CD4-positive, alpha-beta memory T cell (primary cell): ENCODE measurements at regions not wholly inside any gene's neighbourhood (a gene's known extent, or its start where the extent isn't known, plus 50 kb on each side); places are given as distances from the start of the nearest gene placed in this dataset.

ENCODE experiments used
- CTCF ChIA-PET: fragments of 350-600 bp; sonication (Branson Sonifier 250); formaldehyde crosslinking; loops from one replicate; lab custom pipeline; 2021; ENCODE audit warnings: inconsistent platforms; ENCODE audit not compliant: partially characterized antibody; lab: Charles Lee
- POLR2A ChIA-PET: fragments of 350-600 bp; sonication (Branson Sonifier 250); formaldehyde crosslinking; loops from one replicate; lab custom pipeline; 2021; ENCODE audit not compliant: partially characterized antibody; lab: Charles Lee
- DNase-seq, 5 donors: peaks; one replicate each; pipeline versions ENCODE4 v3.0.0 to v3.0.0-alpha.2; 2020 to 2022; ENCODE audit warnings: mixed read lengths in 1 of 5
- H3K27ac ChIP-seq: one replicate; pipeline ENCODE4 v1.7.0; 2013; ENCODE audit warnings: low read depth, low read length
- H3K27me3 ChIP-seq: 2 replicates; pipeline ENCODE4 v1.7.0; 2013; ENCODE audit warnings: mild to moderate bottlenecking, low read length, moderate library complexity; ENCODE audit not compliant: insufficient read depth
- H3K36me3 ChIP-seq: 2 replicates; pipeline ENCODE4 v1.7.0; 2013; ENCODE audit warnings: mild to moderate bottlenecking, low read length, moderate library complexity; ENCODE audit not compliant: insufficient read depth
- H3K4me1 ChIP-seq: 2 replicates; pipeline ENCODE4 v1.7.0; 2013; ENCODE audit warnings: mild to moderate bottlenecking, low read length, moderate library complexity; ENCODE audit not compliant: insufficient read depth
- H3K4me3 ChIP-seq, 2 donors: one replicate each; pipeline ENCODE4 v1.7.0; 2013; ENCODE audit warnings: low read length in 2 of 2, mild to moderate bottlenecking in 1 of 2
- H3K9me3 ChIP-seq, 2 donors: one replicate each; pipeline ENCODE4 v1.7.0; 2013; ENCODE audit warnings: low read length in 2 of 2, control low read depth in 1 of 2; ENCODE audit not compliant: control insufficient read depth in 1 of 2
- H3K27ac Mint-ChIP-seq, 7 donors: one replicate each; pipeline ENCODE4 v1.8.0; 2020 to 2021; ENCODE audit warnings: mixed read lengths in 7 of 7, mild to moderate bottlenecking in 6 of 7, inconsistent platforms in 3 of 7, moderate library complexity in 3 of 7
- H3K27me3 Mint-ChIP-seq, 2 donors: one replicate each; pipeline ENCODE4 v1.8.0; 2020 to 2021; ENCODE audit warnings: mixed read lengths in 2 of 2
- H3K36me3 Mint-ChIP-seq, 2 donors: one replicate each; pipeline ENCODE4 v1.8.0; 2020 to 2021; ENCODE audit warnings: mixed read lengths in 2 of 2, inconsistent platforms in 1 of 2, mild to moderate bottlenecking in 1 of 2
- H3K4me1 Mint-ChIP-seq, 4 donors: one replicate each; pipeline ENCODE4 v1.8.0; 2020 to 2021; ENCODE audit warnings: mixed read lengths in 4 of 4, mild to moderate bottlenecking in 1 of 4
- H3K4me3 Mint-ChIP-seq, 8 donors: one replicate each; pipeline ENCODE4 v1.8.0; 2020 to 2021; ENCODE audit warnings: mixed read lengths in 8 of 8, mild to moderate bottlenecking in 7 of 8, moderate library complexity in 6 of 8, inconsistent platforms in 3 of 8
- H3K9me3 Mint-ChIP-seq, 8 donors: one replicate each; pipeline ENCODE4 v1.8.0; 2020 to 2021; ENCODE audit warnings: mixed read lengths in 8 of 8, mild to moderate bottlenecking in 5 of 8, inconsistent platforms in 3 of 8, moderate library complexity in 1 of 8
- intact Hi-C: fragments of 100-400 bp; cut with micrococcal nuclease; formaldehyde crosslinking; loops from one replicate; pipeline ENCODE4 v1.15.1; 2023

DNA sequence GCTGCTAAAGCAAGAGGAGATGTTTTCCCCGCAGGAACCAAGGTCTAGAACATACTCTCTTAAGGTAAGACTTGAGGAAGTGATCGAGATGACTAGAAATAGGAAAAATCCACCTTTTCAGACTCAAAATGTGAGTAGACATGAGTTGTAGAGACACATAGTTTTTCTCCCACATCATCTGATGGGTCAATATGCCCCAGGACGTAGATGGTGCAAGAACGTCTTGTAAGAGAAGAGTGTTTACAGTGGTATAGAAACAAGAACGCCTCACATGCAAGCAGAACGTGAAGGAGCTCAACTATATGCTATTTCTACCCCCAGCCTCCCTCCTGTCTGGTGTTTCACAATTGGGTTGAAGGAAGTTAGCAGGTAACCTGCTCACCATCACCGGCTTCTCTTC lies 144.0 kb upstream of the BACE2 start:
- ChIA-PET CTCF (no interaction called here), POLR2A (no interaction called here)
- no peaks in the 10 kb centered on the region for H3K4me1 Mint-ChIP-seq
- no peak overlapping the region for H3K27ac ChIP-seq
- no peak overlapping the region for H3K27ac Mint-ChIP-seq
- H3K27me3 Mint-ChIP-seq = no peaks in the 10 kb centered on the region
- H3K9me3 Mint-ChIP-seq = peaks cover 0 to 6% (median under 1%) of the 10 kb centered on the region in 8 donors
- no peak overlapping the region for H3K4me3 ChIP-seq
- H3K4me1 ChIP-seq = no peaks in the 10 kb centered on the region
- H3K36me3 ChIP-seq = no peaks in the 10 kb centered on the region
- no peak for DNase-seq
- H3K4me3 Mint-ChIP-seq = no peak overlapping the region
- no peaks in the 10 kb centered on the region for H3K27me3 ChIP-seq
- intact Hi-C loops = no loop called here
- H3K9me3 ChIP-seq = no peaks in the 10 kb centered on the region
- H3K36me3 Mint-ChIP-seq = no peaks in the 10 kb centered on the region

DNA sequence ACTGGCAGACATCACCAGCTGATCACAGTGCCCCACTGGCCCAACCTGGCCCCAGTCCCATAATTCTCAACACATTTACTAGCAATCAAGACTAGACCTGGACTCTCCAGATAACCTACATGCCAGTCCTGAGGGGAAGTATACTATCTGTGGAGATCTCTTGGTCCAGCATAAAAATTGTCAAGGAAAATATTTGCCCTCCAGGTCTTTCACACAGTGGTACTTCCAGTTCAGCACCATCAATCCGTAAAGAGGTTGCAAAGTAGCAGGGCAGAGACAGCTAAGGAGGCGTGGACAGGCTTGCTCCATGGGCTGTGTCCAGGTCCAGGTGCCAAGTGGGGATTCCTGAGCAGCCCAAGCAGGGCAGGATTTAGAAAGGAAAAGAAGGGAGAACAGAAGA lies 143.6 kb upstream of the BACE2 start:
- Mint-ChIP-seq H3K4me1 (no peaks in the 10 kb centered on the region), H3K4me3 (no peak overlapping the region), H3K27me3 (no peaks in the 10 kb centered on the region), H3K27ac (no peak overlapping the region), H3K9me3 (peaks cover 0 to 6% (median 0%) of the 10 kb centered on the region in 8 donors), H3K36me3 (no peaks in the 10 kb centered on the region)
- DNase-seq = no peak
- ChIA-PET POLR2A (no interaction called here), CTCF (no interaction called here)
- H3K36me3 ChIP-seq = no peaks in the 10 kb centered on the region
- H3K27ac ChIP-seq = no peak overlapping the region
- intact Hi-C loops = no loop called here
- no peak overlapping the region for H3K4me3 ChIP-seq
- no peaks in the 10 kb centered on the region for H3K27me3 ChIP-seq
- H3K9me3 ChIP-seq = no peaks in the 10 kb centered on the region
- H3K4me1 ChIP-seq = no peaks in the 10 kb centered on the region

DNA sequence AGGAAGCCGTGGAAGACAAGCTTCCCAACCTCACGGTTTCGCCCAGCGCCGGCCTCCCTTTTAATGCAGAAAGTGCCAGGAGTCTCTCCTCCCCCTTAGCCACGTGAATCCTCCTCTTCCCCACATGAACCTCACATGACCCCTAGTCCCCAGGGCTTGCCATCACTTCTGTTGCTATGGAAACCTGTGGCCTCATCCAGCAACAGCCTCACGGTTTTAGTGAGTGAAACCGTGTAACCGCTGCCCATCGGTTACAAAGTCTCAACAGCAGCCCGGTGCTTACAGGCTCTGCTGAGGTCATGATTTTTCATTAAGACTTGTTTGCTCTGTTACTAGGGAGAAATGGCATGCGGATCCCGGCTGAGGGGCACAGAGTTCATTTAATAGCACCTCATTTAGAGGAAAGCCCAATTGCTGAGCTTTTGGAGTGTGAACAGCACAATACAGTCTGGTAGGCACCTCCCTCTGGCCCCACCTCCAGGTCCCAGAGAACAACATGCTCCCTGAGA lies 143.2 kb upstream of the BACE2 start:
- peaks cover 0 to 6% (median 0%) of the 10 kb centered on the region in 8 donors for H3K9me3 Mint-ChIP-seq
- intact Hi-C loops = no loop called here
- Histone ChIP-seq H3K27ac (no peak overlapping the region), H3K36me3 (no peaks in the 10 kb centered on the region), H3K4me3 (no peak overlapping the region), H3K4me1 (no peaks in the 10 kb centered on the region), H3K27me3 (no peaks in the 10 kb centered on the region), H3K9me3 (no peaks in the 10 kb centered on the region)
- ChIA-PET CTCF (no interaction called here), POLR2A (no interaction called here)
- no peaks in the 10 kb centered on the region for H3K4me1 Mint-ChIP-seq
- no peaks in the 10 kb centered on the region for H3K27me3 Mint-ChIP-seq
- no peak overlapping the region for H3K4me3 Mint-ChIP-seq
- DNase-seq = no peak
- no peak overlapping the region for H3K27ac Mint-ChIP-seq
- no peaks in the 10 kb centered on the region for H3K36me3 Mint-ChIP-seq

DNA sequence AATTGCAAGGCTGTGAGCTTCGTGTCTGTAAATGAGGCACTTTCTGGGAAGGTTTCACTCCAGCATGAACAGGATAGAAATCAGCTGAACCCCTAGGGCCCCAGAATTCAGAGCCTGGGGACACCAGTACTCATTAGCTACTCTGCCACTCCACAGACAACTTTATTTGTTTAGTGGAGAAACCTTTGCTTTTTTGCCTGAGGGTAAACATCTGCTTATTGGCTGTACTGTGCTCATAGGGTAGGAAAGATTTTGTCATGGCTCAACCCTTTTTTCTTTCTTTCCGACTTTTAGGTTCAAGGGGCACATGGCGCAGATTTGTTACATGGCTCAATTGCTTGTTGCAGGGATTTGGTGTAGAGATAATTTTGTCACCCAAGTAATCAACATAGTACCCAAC lies 138.4 kb upstream of the BACE2 start:
- Histone ChIP-seq H3K27ac (no peak overlapping the region), H3K4me3 (no peak overlapping the region), H3K4me1 (no peaks in the 10 kb centered on the region), H3K27me3 (no peaks in the 10 kb centered on the region), H3K9me3 (no peaks in the 10 kb centered on the region), H3K36me3 (no peaks in the 10 kb centered on the region)
- intact Hi-C loops = no loop called here
- H3K9me3 Mint-ChIP-seq = peaks cover 0 to 7% (median 2%) of the 10 kb centered on the region in 8 donors
- no peak for DNase-seq
- ChIA-PET CTCF (no interaction called here), POLR2A (no interaction called here)
- no peak overlapping the region for H3K27ac Mint-ChIP-seq
- H3K4me3 Mint-ChIP-seq = no peak overlapping the region
- peaks cover 5% of the 10 kb centered on the region in 2 donors for H3K27me3 Mint-ChIP-seq
- no peaks in the 10 kb centered on the region for H3K4me1 Mint-ChIP-seq
- H3K36me3 Mint-ChIP-seq = no peaks in the 10 kb centered on the region

DNA sequence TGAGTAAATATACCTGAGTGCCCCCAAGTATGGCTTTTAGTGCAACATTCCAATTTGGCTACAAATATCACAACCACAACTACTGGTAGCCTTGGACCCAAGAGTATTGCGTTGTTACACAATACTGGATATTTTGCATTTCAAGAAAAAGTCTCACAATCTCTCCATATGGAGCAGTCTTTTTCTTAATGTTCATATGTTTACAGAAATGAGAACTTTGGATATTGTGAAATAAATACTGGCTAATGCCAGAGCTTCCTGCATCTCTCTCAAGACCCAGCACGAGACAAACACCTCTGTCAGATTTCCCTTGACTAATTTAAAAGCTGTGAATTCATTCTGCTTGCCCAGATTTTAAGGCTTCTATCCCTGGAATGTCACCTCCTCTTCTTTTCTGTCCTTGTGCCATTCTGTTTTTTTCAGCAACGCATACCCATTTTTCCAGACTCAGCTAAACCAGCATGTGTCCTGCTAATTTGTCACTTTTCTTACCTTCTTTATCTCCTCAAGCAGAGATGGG lies 136.2 kb upstream of the BACE2 start:
- intact Hi-C loops = no loop called here

DNA sequence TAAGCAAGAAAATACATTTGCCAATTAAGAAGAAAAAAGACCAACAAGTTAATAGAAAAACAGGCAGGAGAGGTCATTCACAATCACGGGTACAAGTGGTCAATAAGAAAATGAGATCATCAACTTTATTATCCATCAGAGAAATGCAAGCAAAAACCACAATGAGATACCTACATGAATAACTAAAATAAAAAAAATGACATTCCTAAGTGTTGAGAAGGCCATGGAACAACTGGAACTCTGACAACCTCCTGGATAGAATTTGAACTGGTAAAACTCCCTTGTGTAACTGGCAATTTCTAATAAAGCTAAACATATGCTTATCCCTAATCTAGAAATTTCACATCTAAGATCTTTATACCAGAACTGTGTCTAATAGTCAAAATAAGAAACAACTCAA lies 135.4 kb upstream of the BACE2 start:
- Histone ChIP-seq H3K36me3 (no peaks in the 10 kb centered on the region), H3K4me1 (no peaks in the 10 kb centered on the region), H3K4me3 (no peak overlapping the region), H3K27me3 (no peaks in the 10 kb centered on the region), H3K9me3 (no peaks in the 10 kb centered on the region), H3K27ac (no peak overlapping the region)
- intact Hi-C loops = no loop called here
- no peaks in the 10 kb centered on the region for H3K36me3 Mint-ChIP-seq
- H3K4me1 Mint-ChIP-seq = no peaks in the 10 kb centered on the region
- H3K4me3 Mint-ChIP-seq = no peak overlapping the region
- ChIA-PET CTCF (no interaction called here), POLR2A (no interaction called here)
- H3K27ac Mint-ChIP-seq = no peak overlapping the region
- H3K9me3 Mint-ChIP-seq = peaks cover 0 to 7% (median 3%) of the 10 kb centered on the region in 8 donors
- H3K27me3 Mint-ChIP-seq = peaks cover 7 to 8% of the 10 kb centered on the region in 2 donors
- no peak for DNase-seq

More for the DNA sequence above, 136.2 kb upstream of the BACE2 start:
- Histone ChIP-seq H3K4me1 (no peaks in the 10 kb centered on the region), H3K4me3 (no peak overlapping the region), H3K27ac (no peak overlapping the region), H3K36me3 (no peaks in the 10 kb centered on the region), H3K9me3 (no peaks in the 10 kb centered on the region), H3K27me3 (no peaks in the 10 kb centered on the region)
- POLR2A ChIA-PET = no interaction called here
- Mint-ChIP-seq H3K9me3 (peaks cover 0 to 7% (median 3%) of the 10 kb centered on the region in 8 donors), H3K36me3 (no peaks in the 10 kb centered on the region), H3K27ac (no peak overlapping the region), H3K27me3 (peaks cover 5 to 8% of the 10 kb centered on the region in 2 donors), H3K4me1 (no peaks in the 10 kb centered on the region), H3K4me3 (no peak overlapping the region)
- DNase-seq = no peak
- CTCF ChIA-PET = no interaction called here

DNA sequence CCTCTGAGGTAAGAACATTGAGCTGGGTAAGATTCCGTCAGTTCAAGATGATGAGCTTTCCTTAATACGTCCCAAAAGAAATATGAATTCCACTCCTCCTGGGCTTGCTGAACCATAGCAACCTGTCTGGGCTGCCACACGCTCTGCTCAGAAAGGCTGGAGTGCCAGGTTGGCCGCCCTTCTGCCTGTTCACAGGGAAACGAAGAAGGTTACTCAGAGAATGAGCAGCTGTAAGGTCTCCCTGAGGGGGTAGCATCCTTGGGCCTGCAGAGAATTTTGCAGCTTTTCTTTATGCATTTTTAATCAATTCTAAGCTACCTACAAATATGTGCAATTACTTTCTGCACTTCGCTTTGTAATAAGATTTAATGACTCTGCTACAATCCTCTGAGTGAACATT lies 130.7 kb upstream of the BACE2 start:
- Histone ChIP-seq H3K4me3 (no peak overlapping the region), H3K4me1 (no peaks in the 10 kb centered on the region), H3K27ac (no peak overlapping the region), H3K36me3 (no peaks in the 10 kb centered on the region), H3K9me3 (no peaks in the 10 kb centered on the region), H3K27me3 (no peaks in the 10 kb centered on the region)
- intact Hi-C loops = no loop called here
- peaks cover 0 to 3% (median 0%) of the 10 kb centered on the region in 8 donors for H3K9me3 Mint-ChIP-seq
- H3K36me3 Mint-ChIP-seq = no peaks in the 10 kb centered on the region
- DNase-seq = no peak
- CTCF ChIA-PET = no interaction called here
- POLR2A ChIA-PET = no interaction called here
- no peaks in the 10 kb centered on the region for H3K4me1 Mint-ChIP-seq
- no peak overlapping the region for H3K27ac Mint-ChIP-seq
- no peak overlapping the region for H3K4me3 Mint-ChIP-seq
- H3K27me3 Mint-ChIP-seq = peaks cover 5% of the 10 kb centered on the region in 2 donors

DNA sequence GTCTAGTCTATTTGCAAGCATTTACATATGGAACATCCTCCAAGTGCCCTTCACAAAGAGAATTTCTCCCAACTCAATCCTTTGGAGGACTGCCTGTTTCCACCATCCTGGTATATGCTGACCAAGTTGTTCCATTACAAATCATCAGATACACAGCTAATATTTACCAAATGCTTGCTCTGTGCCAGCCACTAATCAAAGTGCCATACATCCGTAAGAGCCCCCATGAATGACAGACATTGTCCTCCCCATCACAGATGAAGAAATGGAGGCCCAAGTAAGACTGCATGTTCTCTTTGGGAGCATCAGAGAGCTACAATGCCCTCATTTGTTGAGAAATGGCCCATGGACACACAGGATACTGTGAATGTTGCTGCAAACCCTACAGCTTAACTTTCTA lies 130.0 kb upstream of the BACE2 start:
- intact Hi-C loops = no loop called here
- H3K9me3 Mint-ChIP-seq = peaks cover 0 to 3% (median 0%) of the 10 kb centered on the region in 8 donors
- H3K36me3 Mint-ChIP-seq = no peaks in the 10 kb centered on the region
- H3K27me3 ChIP-seq = no peaks in the 10 kb centered on the region
- no peak overlapping the region for H3K4me3 Mint-ChIP-seq
- H3K36me3 ChIP-seq = no peaks in the 10 kb centered on the region
- H3K9me3 ChIP-seq = no peaks in the 10 kb centered on the region
- no peaks in the 10 kb centered on the region for H3K4me1 Mint-ChIP-seq
- ChIA-PET CTCF (no interaction called here), POLR2A (no interaction called here)
- H3K4me1 ChIP-seq = no peaks in the 10 kb centered on the region
- H3K27me3 Mint-ChIP-seq = peaks cover 4 to 7% of the 10 kb centered on the region in 2 donors
- no peak overlapping the region for H3K4me3 ChIP-seq
- no peak for DNase-seq
- no peak overlapping the region for H3K27ac Mint-ChIP-seq
- no peak overlapping the region for H3K27ac ChIP-seq
